Fibroblast of mammary gland (primary cell): ENCODE measurements at regions not wholly inside any gene's neighbourhood (a gene's known extent, or its start where the extent isn't known, plus 50 kb on each side); places are given as distances from the start of the nearest gene placed in this dataset.

ENCODE experiments used
- DNase-seq: peaks from one replicate; pipeline ENCODE4 v3.0.0-alpha.2; 2010; ENCODE audit warnings: low read depth
- H3K4me3 ChIP-seq: 2 replicates; pipeline ENCODE4 v1.5.1; 2011; ENCODE audit warnings: low read depth, mild to moderate bottlenecking, low read length, moderate library complexity; ENCODE audit not compliant: control insufficient read depth
- CTCF ChIP-seq: conservative IDR thresholded peaks from 2 replicates; pipeline ENCODE4 v1.5.1; 2011; ENCODE audit warnings: low read depth, low read length, inconsistent platforms; ENCODE audit not compliant: control insufficient read depth, insufficient read depth

GRCh38 chr18:29811519-29811918, 1231.0 kb downstream of the DSC3 start:
- H3K4me3 ChIP-seq, result no peak overlapping the region
- TF ChIP-seq CTCF, result no peak
- DNase-seq, result no peak

GRCh38 chr18:29780816-29781215, 1261.7 kb downstream of the DSC3 start:
- TF ChIP-seq CTCF, result no peak
- H3K4me3 ChIP-seq, result no peak overlapping the region
- DNase-seq, result no peak

- H3K4me3 ChIP-seq, result no peak overlapping the region
- TF ChIP-seq CTCF, result no peak
- peak; percentile 11 for DNase-seq
Observed at GRCh38 chr18:29779096-29779495, 1263.4 kb downstream of the DSC3 start.

GRCh38 chr18:29753379-29753778, 1289.2 kb downstream of the DSC3 start:
- H3K4me3 ChIP-seq, result no peak overlapping the region
- peak; percentile 6 for DNase-seq
- no peak for TF ChIP-seq CTCF

- DNase-seq, result peak; percentile 20
- H3K4me3 ChIP-seq, result no peak overlapping the region
- no peak for TF ChIP-seq CTCF
Observed at GRCh38 chr18:29749704-29750103, 1292.8 kb downstream of the DSC3 start.

GRCh38 chr18:29741461-29741860, 1301.1 kb downstream of the DSC3 start:
- H3K4me3 ChIP-seq, result no peak overlapping the region
- DNase-seq, result no peak
- TF ChIP-seq CTCF, result no peak

GRCh38 chr18:29737620-29738019, 1304.9 kb downstream of the DSC3 start:
- H3K4me3 ChIP-seq, result no peak overlapping the region
- DNase-seq, result no peak
- TF ChIP-seq CTCF, result no peak
